ENCODE measurements at regions not wholly inside any gene's neighbourhood (a gene's known extent, or its start where the extent isn't known, plus 50 kb on each side); places are given as distances from the start of the nearest gene placed in this dataset.

- TF ChIP-seq CTCF (IDR thresholded peaks at IDR 0.05), result no peak
- Histone ChIP-seq H3K4me1 (no peaks in the 10 kb centered on the region), H3K36me3 (no peaks in the 10 kb centered on the region), H3K4me3 (no peak overlapping the region), H3K27ac (no peak overlapping the region), H3K9me3 (no peaks in the 10 kb centered on the region), H3K27me3 (no peaks in the 10 kb centered on the region)
- intact Hi-C loops (cut with DNase I), result no loop called here
- ATAC-seq (peak; percentile 67), DNase-seq (no peak)
Measured at GRCh38 chr13:50721672-50721992, 121.9 kb downstream of the DLEU7 start.

GRCh38 chr13:50722440-50723125, 120.9 kb downstream of the DLEU7 start:
- no peak overlapping the region for H3K4me3 ChIP-seq
- H3K9me3 ChIP-seq, result no peaks in the 10 kb centered on the region
- no peak for ATAC-seq
- no peak for TF ChIP-seq CTCF (IDR thresholded peaks at IDR 0.05)
- no peaks in the 10 kb centered on the region for H3K4me1 ChIP-seq
- no peaks in the 10 kb centered on the region for H3K36me3 ChIP-seq
- intact Hi-C loops (cut with DNase I), result no loop called here
- no peaks in the 10 kb centered on the region for H3K27me3 ChIP-seq
- H3K27ac ChIP-seq, result no peak overlapping the region
- no peak for DNase-seq

- intact Hi-C loops (cut with DNase I), result no loop called here
- no peak for TF ChIP-seq CTCF (IDR thresholded peaks at IDR 0.05)
- Histone ChIP-seq H3K27ac (no peak overlapping the region), H3K9me3 (no peaks in the 10 kb centered on the region), H3K36me3 (no peaks in the 10 kb centered on the region), H3K4me3 (no peak overlapping the region), H3K27me3 (no peaks in the 10 kb centered on the region), H3K4me1 (no peaks in the 10 kb centered on the region)
- ATAC-seq, result no peak
- DNase-seq, result no peak
Measured at GRCh38 chr13:50724438-50724837, 119.1 kb downstream of the DLEU7 start.

- ATAC-seq (no peak), DNase-seq (no peak)
- no peak overlapping the region for H3K4me3 ChIP-seq
- H3K9me3 ChIP-seq, result no peaks in the 10 kb centered on the region
- no peak overlapping the region for H3K27ac ChIP-seq
- H3K36me3 ChIP-seq, result no peaks in the 10 kb centered on the region
- no peaks in the 10 kb centered on the region for H3K4me1 ChIP-seq
- TF ChIP-seq CTCF (IDR thresholded peaks at IDR 0.05), result no peak
- no peaks in the 10 kb centered on the region for H3K27me3 ChIP-seq
- intact Hi-C loops (cut with DNase I), result no loop called here
Measured at GRCh38 chr13:50724913-50725312, 118.6 kb downstream of the DLEU7 start.

- Histone ChIP-seq H3K27ac (no peak overlapping the region), H3K4me3 (no peak overlapping the region), H3K9me3 (no peaks in the 10 kb centered on the region), H3K27me3 (no peaks in the 10 kb centered on the region), H3K36me3 (no peaks in the 10 kb centered on the region), H3K4me1 (no peaks in the 10 kb centered on the region)
- ATAC-seq (no peak), DNase-seq (no peak)
- no peak for TF ChIP-seq CTCF (IDR thresholded peaks at IDR 0.05)
- intact Hi-C loops (cut with DNase I), result no loop called here
Measured at GRCh38 chr13:50726164-50726563, 117.3 kb downstream of the DLEU7 start.

- no peak for DNase-seq
Measured at GRCh38 chr13:50729177-50729576, 114.3 kb downstream of the DLEU7 start.

More at GRCh38 chr13:50729177-50729576, 114.3 kb downstream of the DLEU7 start:
- Histone ChIP-seq H3K9me3 (no peaks in the 10 kb centered on the region), H3K4me1 (no peaks in the 10 kb centered on the region), H3K27ac (no peak overlapping the region), H3K27me3 (no peaks in the 10 kb centered on the region), H3K4me3 (no peak overlapping the region), H3K36me3 (no peaks in the 10 kb centered on the region)
- TF ChIP-seq CTCF (IDR thresholded peaks at IDR 0.05), result no peak
- ATAC-seq, result no peak
- intact Hi-C loops (cut with DNase I), result no loop called here
